Neutrophil (primary cell): ENCODE measurements at regions not wholly inside any gene's neighbourhood (a gene's known extent, or its start where the extent isn't known, plus 50 kb on each side); places are given as distances from the start of the nearest gene placed in this dataset.

Experiments used
- H3K27ac ChIP-seq: fragments of 200-600 bp; sonication (generic); 2 replicates; pipeline ENCODE4 v1.5.1; 2016; ENCODE audit warnings: mild to moderate bottlenecking, moderate library complexity
- H3K27me3 ChIP-seq: fragments of 200-600 bp; sonication (generic); 2 replicates; pipeline ENCODE4 v1.6.0; 2016; ENCODE audit warnings: mild to moderate bottlenecking
- H3K36me3 ChIP-seq: fragments of 200-600 bp; sonication (generic); 2 replicates; pipeline ENCODE4 v1.5.1; 2017
- H3K4me1 ChIP-seq, 2 experiments: fragments of 200-600 bp in 1 of 2; sonication (generic) in 1 of 2; 1 replicate in 1 of 2; 2 replicates in 1 of 2; pipeline versions ENCODE4 v1.5.1 to v1.6.1; 2013 to 2016; ENCODE audit warnings: low read depth in 1 of 2, low read length in 1 of 2, mild to moderate bottlenecking in 1 of 2, moderate library complexity in 1 of 2; ENCODE audit not compliant: control insufficient read depth in 1 of 2, insufficient read depth in 1 of 2
- H3K4me3 ChIP-seq, 2 experiments: fragments of 200-600 bp in 1 of 2; sonication (generic) in 1 of 2; 1 replicate in 1 of 2; 2 replicates in 1 of 2; pipeline ENCODE4 v1.5.1; 2013 to 2016; ENCODE audit warnings: low read depth in 1 of 2, low read length in 1 of 2, mild to moderate bottlenecking in 1 of 2, moderate library complexity in 1 of 2
- H3K9me3 ChIP-seq: fragments of 200-600 bp; sonication (generic); 2 replicates; pipeline ENCODE4 v1.5.1; 2016
- TF ChIP-seq, protein P1 (sequence below): fragments of 200-600 bp; sonication (generic); IDR thresholded peaks from 2 replicates; pipeline ENCODE4 v1.5.1; 2016; ENCODE audit warnings: antibody characterized with exemption

DNA sequence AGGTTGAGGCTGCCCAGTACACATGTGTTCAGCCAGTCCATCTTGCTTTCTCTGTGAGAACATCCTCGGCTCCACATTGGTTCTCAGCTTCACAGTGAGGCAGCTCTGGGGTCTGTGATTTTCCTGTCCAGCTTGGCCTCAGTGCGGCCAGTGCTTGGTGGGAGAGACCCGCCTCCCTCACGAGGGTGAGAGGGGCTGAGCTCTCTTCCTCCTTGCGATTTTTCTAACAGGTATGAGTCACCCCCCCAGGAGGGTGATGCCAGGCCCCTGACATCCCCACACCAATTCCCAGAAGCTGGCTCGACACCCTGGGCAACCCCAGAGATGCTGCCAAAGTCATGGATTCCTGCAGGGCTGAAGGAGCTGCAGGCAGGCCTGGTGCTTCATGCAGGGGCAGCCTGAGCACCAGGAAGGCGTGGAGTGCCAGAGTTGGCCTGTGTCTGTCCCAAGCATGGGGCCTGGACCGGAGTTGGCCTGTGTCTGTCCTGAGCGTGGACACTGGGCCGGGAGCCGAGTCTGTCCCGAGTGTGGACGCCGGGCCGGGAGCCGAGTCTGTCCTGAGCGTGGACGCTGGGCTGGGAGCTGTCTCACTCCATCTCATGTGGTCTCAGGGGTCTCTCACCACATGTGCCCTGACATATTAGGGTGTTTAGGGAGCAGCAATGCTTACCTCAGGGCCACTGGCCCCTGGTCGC lies 408.6 kb upstream of the IRX4 start:
- no peak overlapping the region for H3K27ac ChIP-seq
- TF ChIP-seq, protein P1, sequence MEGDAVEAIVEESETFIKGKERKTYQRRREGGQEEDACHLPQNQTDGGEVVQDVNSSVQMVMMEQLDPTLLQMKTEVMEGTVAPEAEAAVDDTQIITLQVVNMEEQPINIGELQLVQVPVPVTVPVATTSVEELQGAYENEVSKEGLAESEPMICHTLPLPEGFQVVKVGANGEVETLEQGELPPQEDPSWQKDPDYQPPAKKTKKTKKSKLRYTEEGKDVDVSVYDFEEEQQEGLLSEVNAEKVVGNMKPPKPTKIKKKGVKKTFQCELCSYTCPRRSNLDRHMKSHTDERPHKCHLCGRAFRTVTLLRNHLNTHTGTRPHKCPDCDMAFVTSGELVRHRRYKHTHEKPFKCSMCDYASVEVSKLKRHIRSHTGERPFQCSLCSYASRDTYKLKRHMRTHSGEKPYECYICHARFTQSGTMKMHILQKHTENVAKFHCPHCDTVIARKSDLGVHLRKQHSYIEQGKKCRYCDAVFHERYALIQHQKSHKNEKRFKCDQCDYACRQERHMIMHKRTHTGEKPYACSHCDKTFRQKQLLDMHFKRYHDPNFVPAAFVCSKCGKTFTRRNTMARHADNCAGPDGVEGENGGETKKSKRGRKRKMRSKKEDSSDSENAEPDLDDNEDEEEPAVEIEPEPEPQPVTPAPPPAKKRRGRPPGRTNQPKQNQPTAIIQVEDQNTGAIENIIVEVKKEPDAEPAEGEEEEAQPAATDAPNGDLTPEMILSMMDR: no peak
- H3K4me1 ChIP-seq: no peaks in the 10 kb centered on the region
- H3K9me3 ChIP-seq: no peaks in the 10 kb centered on the region
- no peaks in the 10 kb centered on the region for H3K36me3 ChIP-seq
- H3K27me3 ChIP-seq: no peaks in the 10 kb centered on the region
- H3K4me3 ChIP-seq: no peak overlapping the region

DNA sequence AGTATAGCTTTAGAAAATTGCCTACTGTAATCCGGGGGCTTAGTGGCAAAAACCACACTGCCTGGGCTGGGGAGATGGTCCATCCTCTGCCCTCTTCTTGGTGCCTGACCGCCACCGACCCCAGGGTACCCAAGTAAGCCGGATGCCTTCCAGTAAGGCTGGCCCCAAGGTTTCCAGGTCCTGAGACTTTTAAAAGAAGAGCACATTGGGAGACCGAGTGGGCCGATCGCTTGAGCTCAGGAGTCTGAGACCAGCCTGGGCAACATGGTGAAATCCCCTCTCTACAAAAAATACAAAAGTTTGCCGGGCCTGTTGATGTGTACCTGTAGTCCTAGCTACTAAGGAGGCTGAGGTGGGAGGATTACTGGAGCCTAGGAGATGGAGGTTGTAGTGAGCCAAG lies 406.7 kb upstream of the IRX4 start:
- Histone ChIP-seq H3K4me1 (no peaks in the 10 kb centered on the region), H3K9me3 (no peaks in the 10 kb centered on the region), H3K36me3 (no peaks in the 10 kb centered on the region), H3K27ac (no peak overlapping the region), H3K4me3 (no peak overlapping the region), H3K27me3 (no peaks in the 10 kb centered on the region)
- TF ChIP-seq, protein P1: no peak

DNA sequence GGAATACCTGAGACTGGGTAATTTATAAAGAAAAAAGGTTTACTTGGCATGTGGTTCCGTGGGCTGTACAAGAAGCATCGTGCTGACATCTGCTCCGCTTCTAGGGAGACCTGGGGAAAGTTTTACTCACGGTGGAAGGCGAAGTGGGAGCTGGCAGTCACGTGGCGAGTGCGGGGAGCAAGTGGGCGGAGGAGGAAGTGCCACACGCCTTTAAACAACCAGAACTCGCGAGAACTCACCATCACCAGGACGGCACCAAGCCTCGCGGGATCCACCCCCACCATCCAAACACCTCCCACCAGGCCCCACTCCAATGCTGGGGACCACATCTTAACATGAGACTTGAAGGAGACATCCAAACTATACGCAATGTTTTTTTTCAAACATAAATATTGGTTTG lies 406.2 kb upstream of the IRX4 start:
- TF ChIP-seq, protein P1: no peak
- no peaks in the 10 kb centered on the region for H3K36me3 ChIP-seq
- H3K27ac ChIP-seq: no peak overlapping the region
- no peaks in the 10 kb centered on the region for H3K9me3 ChIP-seq
- no peaks in the 10 kb centered on the region for H3K4me1 ChIP-seq
- H3K27me3 ChIP-seq: no peaks in the 10 kb centered on the region
- H3K4me3 ChIP-seq: no peak overlapping the region

DNA sequence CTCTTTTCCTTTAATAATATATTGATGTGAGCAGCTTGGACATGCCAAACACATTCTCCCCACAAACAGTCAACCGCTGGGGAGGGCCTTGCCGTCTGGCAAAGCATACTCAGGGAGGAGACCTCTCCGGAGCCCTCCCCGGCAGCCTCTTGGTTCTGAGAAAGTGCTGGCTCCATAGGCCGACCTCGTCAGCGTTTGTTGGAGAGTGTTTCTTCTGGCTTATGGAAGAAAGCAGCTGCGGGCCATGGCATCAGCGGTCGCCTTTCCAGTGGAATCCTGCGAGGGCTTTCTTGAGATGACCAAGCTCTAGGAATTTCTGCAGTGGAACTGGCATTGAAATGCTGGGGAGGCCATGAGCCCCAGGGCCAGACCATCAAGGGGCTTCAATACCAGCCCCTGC lies 405.7 kb upstream of the IRX4 start:
- Histone ChIP-seq H3K27ac (no peak overlapping the region), H3K4me3 (no peak overlapping the region), H3K27me3 (no peaks in the 10 kb centered on the region), H3K9me3 (no peaks in the 10 kb centered on the region), H3K36me3 (no peaks in the 10 kb centered on the region), H3K4me1 (no peaks in the 10 kb centered on the region)
- TF ChIP-seq, protein P1: no peak

DNA sequence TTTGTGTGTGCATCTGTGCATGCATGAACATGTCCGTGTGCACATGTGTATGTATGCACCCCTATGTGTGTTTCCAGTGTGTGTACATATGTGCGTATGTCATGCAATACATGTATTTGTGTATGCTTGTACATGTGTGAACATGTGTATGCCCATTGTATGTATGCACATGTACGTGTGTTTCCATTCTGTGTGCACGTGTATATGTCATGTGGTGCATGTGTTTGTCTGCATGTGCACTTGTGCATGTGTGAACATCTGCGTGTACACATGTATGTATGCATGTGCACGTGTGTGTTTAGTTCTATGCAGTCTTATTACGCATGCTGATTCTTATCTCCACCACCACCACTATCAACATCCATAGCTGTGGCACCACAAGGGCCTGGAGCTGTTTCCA lies 403.5 kb upstream of the IRX4 start:
- Histone ChIP-seq H3K27ac (no peak overlapping the region), H3K9me3 (no peaks in the 10 kb centered on the region), H3K36me3 (no peaks in the 10 kb centered on the region), H3K27me3 (no peaks in the 10 kb centered on the region), H3K4me3 (no peak overlapping the region), H3K4me1 (no peaks in the 10 kb centered on the region)
- TF ChIP-seq, protein P1: no peak

DNA sequence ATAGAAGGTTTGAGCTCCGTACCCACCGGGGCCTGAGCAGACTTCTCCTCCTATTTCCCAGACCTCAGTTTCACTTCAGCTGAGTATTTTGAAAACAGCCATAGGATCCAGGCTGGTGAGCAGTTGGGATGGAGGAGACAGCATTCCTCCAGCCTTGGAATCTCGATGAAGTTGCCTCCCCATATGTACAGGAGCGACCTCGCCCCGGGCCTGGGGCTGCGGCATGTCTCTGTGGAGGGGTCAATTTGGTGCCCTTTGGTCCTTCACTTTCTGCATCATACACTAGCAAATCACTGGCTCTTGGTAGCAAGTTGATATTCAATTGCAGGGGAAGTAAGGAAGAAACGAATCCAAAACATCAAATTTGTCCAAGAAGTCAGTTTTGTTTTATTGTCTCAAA lies 402.0 kb upstream of the IRX4 start:
- Histone ChIP-seq H3K27ac (no peak overlapping the region), H3K36me3 (no peaks in the 10 kb centered on the region), H3K9me3 (no peaks in the 10 kb centered on the region), H3K27me3 (no peaks in the 10 kb centered on the region), H3K4me3 (no peak overlapping the region), H3K4me1 (no peaks in the 10 kb centered on the region)
- TF ChIP-seq, protein P1: no peak
